Myocyte (in vitro differentiated cells): ENCODE measurements at regions not wholly inside any gene's neighbourhood (a gene's known extent, or its start where the extent isn't known, plus 50 kb on each side); places are given as distances from the start of the nearest gene placed in this dataset.
"Not testable (repeated sequence)": the region's sequence is repeated elsewhere in the genome, so short reads cannot be mapped to it uniquely, and the experiment has no call there.

Source experiments
- DNase-seq: peaks from one replicate; pipeline ENCODE4 v3.0.0-alpha.2; 2012; ENCODE audit warnings: low read depth

- no peak for DNase-seq
These were observed 200.8 kb upstream of the C2CD4B start for GRCh38 chr15:62365795-62366442.

- no peak for DNase-seq
These were observed 204.4 kb upstream of the C2CD4B start for GRCh38 chr15:62369454-62369853.

GRCh38 chr15:62371683-62372082, 206.6 kb upstream of the C2CD4B start:
- DNase-seq = not testable (repeated sequence)

GRCh38 chr15:62377736-62378480, 212.8 kb upstream of the C2CD4B start:
- DNase-seq = no peak

- no peak for DNase-seq
These were observed 213.8 kb upstream of the C2CD4B start for GRCh38 chr15:62378772-62379498.

GRCh38 chr15:62380011-62380410, 214.9 kb upstream of the C2CD4B start:
- no peak for DNase-seq

DNA sequence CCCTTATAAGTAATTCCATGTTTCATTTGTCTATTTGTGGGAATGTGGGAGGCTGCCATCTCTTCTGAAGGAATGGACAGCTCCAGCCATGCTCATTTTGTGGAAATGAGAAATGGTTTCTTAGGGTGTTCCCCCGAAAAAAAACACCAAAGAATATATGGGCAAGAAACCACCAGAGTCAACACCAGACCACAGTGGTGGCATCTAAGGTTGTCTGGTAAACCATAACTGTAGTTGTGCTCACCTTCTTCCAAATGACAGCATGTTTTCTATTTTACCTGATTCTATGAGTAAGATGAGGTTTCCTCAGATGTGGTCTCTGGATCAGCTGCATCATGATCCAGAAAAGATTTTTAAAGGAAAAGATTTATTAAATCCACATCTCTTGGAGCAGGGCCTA, 217.0 kb upstream of the C2CD4B start:
- DNase-seq = no peak

DNA sequence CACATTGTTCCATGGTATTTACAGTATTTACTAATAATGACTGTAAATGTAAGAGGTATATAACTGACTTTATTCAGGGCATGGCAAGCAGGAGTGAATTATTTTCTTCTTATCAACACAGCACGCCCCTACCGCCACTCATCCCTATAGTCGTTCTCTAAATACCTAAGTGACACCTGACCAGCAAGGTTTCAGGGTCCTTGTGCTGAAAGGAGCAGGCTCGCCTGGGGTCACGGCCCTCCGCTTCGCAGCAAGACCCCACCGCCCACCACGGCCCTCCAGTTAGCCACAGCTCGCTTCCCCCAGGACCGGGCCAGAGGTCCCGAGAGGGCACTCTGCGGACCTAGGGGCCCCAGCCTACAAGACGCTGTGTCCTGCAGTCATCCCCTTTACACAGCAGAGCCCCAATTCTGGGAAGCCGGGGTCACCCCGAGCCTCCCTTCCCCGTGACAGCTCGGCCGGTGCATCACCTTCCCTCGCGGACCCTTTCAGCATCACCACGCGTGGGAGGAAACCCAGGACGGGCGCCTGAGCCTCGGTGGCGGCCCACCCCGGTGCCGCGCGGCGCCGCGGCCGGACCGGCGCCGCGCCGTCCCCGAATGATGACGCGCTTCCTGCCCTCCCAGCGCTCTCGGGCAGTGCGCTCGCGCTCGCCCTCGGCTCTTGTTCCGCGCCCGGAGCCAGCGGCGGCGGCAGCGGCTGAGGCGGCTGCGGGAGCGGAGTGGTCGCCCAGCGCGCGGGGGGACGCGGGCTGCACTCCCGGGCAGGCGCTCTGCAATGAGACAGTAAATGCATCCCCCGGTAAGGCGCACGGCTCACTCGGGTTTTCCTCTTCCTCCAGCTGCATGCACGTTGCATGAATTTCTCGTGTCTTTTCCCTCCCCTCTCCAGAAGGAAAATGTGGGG, 225.1 kb upstream of the C2CD4B start, which contains the start of gene TLN2:
TSS of gene TLN2 (plus strand) at position 666 of the 906 bp plus-strand sequence.
- DNase-seq = peak; percentile 80

GRCh38 chr15:62390791-62391640, 225.9 kb upstream of the C2CD4B start:
- DNase-seq = peak; percentile 58

- peak; percentile 75 for DNase-seq
These were observed 226.7 kb upstream of the C2CD4B start for GRCh38 chr15:62391641-62392262.

DNA sequence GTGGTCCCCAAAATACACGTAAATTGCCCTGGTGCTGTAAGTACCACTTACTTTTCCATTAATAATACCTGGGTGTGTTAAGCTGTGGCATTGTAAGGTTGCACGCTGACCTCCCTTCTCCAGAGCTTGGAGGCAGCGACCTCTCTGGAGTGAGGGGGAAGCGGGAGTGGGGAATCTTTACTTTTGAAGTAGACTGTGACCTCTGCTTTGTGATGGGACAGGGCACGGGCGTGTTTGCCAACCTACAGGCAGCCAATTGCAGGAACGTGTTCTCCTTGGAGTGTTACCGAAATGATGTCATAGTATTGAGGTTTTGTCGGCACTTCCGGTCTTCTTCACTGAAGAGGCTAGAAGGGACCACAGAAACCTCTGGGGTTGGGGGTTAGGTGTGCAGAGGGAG, 227.3 kb upstream of the C2CD4B start:
- DNase-seq = peak; percentile 29

- no peak for DNase-seq
These were observed 228.1 kb upstream of the C2CD4B start for GRCh38 chr15:62393196-62393595.

DNA sequence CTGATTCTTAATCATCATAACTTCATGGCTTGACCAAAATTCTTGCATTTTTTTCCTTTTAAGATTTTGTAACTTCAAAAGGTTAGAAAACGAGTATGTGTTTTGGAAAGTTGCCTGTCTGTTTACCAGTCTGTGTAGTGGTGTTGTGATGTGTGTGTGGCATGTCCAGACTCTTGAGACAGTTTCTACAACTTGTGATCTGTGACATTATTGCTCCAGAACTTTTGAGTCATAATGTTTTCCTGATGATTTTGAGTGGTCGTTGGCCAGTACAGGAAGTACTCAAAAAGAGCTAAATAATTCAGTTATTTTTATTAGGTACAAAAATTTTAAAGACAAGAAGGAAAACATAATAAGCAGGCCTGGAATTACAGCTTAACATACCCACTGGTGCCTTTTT, 229.0 kb upstream of the C2CD4B start:
- no peak for DNase-seq

DNA sequence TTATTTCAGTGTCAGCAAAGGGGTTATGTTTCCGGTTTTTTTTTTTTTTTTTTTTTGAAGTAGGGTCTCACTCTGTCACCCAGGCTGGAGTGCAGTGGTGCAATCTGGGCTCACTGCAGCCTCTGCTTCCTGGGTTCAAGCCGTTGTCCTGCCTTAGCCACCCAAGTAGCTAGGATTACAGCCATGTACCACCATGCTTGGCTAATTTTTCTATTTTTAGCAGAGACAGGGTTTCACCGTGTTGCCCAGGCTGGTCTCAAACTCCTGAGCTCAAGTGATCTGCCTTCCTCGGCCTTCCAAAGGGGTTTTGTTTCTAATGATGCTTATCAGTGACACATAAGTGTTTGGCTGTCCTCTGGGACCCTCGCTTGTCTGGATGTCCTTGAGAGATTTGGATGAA, 235.7 kb upstream of the C2CD4B start:
- DNase-seq = no peak

- DNase-seq = no peak
These were observed 237.6 kb upstream of the C2CD4B start for GRCh38 chr15:62402687-62403086.

GRCh38 chr15:62403164-62403809, 238.2 kb upstream of the C2CD4B start:
- DNase-seq = peak; percentile 57

DNA sequence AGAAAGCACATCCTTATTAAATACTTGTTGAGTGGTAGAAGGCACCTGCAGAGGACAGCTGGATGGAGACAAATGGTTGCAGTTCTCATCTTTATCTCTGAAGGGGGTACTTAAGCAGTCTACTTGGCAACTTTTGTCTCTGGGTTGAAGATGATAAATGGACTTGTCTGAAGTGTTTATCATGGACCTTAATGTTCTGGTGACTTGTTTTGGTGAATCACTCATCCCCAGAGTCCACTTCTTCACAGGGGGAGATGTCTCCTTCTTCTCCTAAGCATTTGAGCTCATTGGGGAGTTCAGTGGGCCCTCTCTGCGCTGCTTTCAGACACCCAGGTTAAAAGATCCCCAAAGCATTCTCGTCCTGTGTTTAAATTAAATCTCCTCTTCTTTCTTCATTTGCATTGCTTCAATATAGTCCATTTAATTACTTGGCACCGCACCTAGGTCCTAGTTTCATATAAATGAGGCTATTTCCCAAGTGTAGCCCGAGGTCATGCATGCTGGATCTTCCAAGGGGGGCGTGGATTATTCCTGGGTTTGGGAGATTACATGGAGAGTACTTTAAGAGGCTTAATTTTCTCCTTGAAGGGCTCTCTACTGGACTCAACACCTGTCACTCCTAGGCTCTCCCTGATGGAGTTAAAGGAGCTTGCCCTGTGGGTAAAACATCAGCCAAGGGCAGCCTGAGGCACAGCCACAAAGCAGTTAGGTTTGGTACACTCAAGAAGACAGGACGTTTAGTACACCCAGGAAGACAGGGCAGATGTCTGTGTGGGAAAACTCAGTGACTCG, 239.3 kb upstream of the C2CD4B start:
- DNase-seq = peak; percentile 36

- no peak for DNase-seq
These were observed 241.3 kb upstream of the C2CD4B start for GRCh38 chr15:62406305-62406891.
